HCT116 (cell line): ENCODE measurements at regions not wholly inside any gene's neighbourhood (a gene's known extent, or its start where the extent isn't known, plus 50 kb on each side); places are given as distances from the start of the nearest gene placed in this dataset.

Experiments
- ATAC-seq: fragments of 200-7000 bp; cut with Tn5 transposase; 2 replicates; pipeline ENCODE4 v1.9.1; 2020; ENCODE audit warnings: mild to moderate bottlenecking, moderate library complexity
- BruUV-seq: library from RNA; stranded (reverse); fragments of 400-500 nt; replicated peaks from 2 replicates; lab custom pipeline; 2021; lab: Mats Ljungman, UMichigan
- CTCF ChIA-PET: fragments of 300-600 bp; sonication (Branson Sonifier 250); formaldehyde crosslinking; loops from one replicate; lab custom pipeline; 2021; ENCODE audit warnings: antibody characterized with exemption; lab: Charles Lee
- POLR2A ChIA-PET: fragments of 300-600, 350-600 bp; sonication (Branson Sonifier 250); formaldehyde crosslinking; loops from one replicate; lab custom pipeline; 2021; ENCODE audit warnings: antibody characterized with exemption; lab: Charles Lee
- RAD21 ChIA-PET, 2 experiments: fragments of 300-600 bp; sonication (Branson Sonifier 250); formaldehyde crosslinking; loops; one replicate each; lab custom pipeline; 2023; ENCODE audit warnings: low total read pairs in 2 of 2; ENCODE audit not compliant: uncharacterized antibody in 2 of 2, unreplicated experiment in 2 of 2, low non-redundant PET in 1 of 2; lab: Charles Lee
- DNase-seq: peaks from one replicate; pipeline ENCODE4 v3.0.0-alpha.2; 2010; ENCODE audit warnings: low read depth, low spot score
- H2AFZ ChIP-seq: fragments of 200-600 bp; shearing (Covaris generic), sonication (generic); 2 replicates; pipeline ENCODE4 v1.6.1; 2017; ENCODE audit warnings: low read depth, mixed run types, mixed read lengths, antibody characterized with exemption, low read length; ENCODE audit not compliant: poor library complexity, severe bottlenecking
- H3K27ac ChIP-seq: 2 replicates; pipeline ENCODE4 v1.5.1; 2012; ENCODE audit warnings: low read depth, low read length
- H3K27me3 ChIP-seq: fragments of 200-600 bp; sonication (generic); 2 replicates; pipeline ENCODE4 v1.6.1; 2016; ENCODE audit warnings: mixed run types, low read length, mixed read lengths; ENCODE audit not compliant: insufficient read depth
- H3K36me3 ChIP-seq, 2 experiments: fragments of 200-500 bp in 1 of 2; fragments of 200-600 bp in 1 of 2; sonication (Bioruptor generic) in 1 of 2; sonication (generic) in 1 of 2; 2 replicates each; pipeline versions ENCODE4 v1.5.1 to v1.6.1; 2014 to 2016; ENCODE audit warnings: low read length in 2 of 2, inconsistent platforms in 1 of 2, mixed read lengths in 1 of 2, mixed run types in 1 of 2; ENCODE audit not compliant: insufficient read depth in 2 of 2, control insufficient read depth in 1 of 2
- H3K4me1 ChIP-seq, 2 experiments: fragments of 200-600 bp in 1 of 2; sonication (generic) in 1 of 2; 2 replicates each; pipeline versions ENCODE4 v1.5.1 to v1.6.1; 2012 to 2017; ENCODE audit warnings: low read length in 2 of 2, inconsistent platforms in 1 of 2, mild to moderate bottlenecking in 1 of 2, mixed read lengths in 1 of 2, mixed run types in 1 of 2, moderate library complexity in 1 of 2; ENCODE audit not compliant: insufficient read depth in 2 of 2, control insufficient read depth in 1 of 2
- H3K4me2 ChIP-seq: fragments of 200-600 bp; sonication (generic); 2 replicates; pipeline ENCODE4 v1.6.1; 2017; ENCODE audit warnings: mixed run types, low read length, mixed read lengths
- H3K4me3 ChIP-seq, 2 experiments: fragments of 200-600 bp in 1 of 2; sonication (generic) in 1 of 2; replicated peaks in 1 of 2; 2 replicates each; pipeline ENCODE4 v1.5.1; 2011 to 2016; ENCODE audit warnings: low read length in 2 of 2, control low read depth in 1 of 2, low read depth in 1 of 2, mild to moderate bottlenecking in 1 of 2, mixed read lengths in 1 of 2, mixed run types in 1 of 2
- H3K79me2 ChIP-seq: fragments of 200-600 bp; sonication (generic); 2 replicates; pipeline ENCODE4 v1.6.1; 2017; ENCODE audit warnings: mild to moderate bottlenecking, mixed run types, low read length, moderate library complexity, mixed read lengths; ENCODE audit not compliant: insufficient read depth
- H3K9ac ChIP-seq: fragments of 200-600 bp; sonication (generic); 2 replicates; pipeline ENCODE4 v1.6.1; 2016; ENCODE audit warnings: low read length, mixed read lengths
- H3K9me2 ChIP-seq: fragments of 200-600 bp; sonication (generic), shearing (Covaris generic); 2 replicates; pipeline ENCODE4 v1.6.1; 2017; ENCODE audit warnings: mixed run types, mild to moderate bottlenecking, moderate library complexity; ENCODE audit not compliant: insufficient read depth
- H3K9me3 ChIP-seq, 2 experiments: fragments of 200-500 bp in 1 of 2; fragments of 200-600 bp in 1 of 2; sonication (Bioruptor generic) in 1 of 2; sonication (generic) in 1 of 2; 2 replicates each; pipeline ENCODE4 v1.6.1; 2014 to 2017; ENCODE audit warnings: low read length in 2 of 2, mixed read lengths in 2 of 2, inconsistent platforms in 1 of 2, low read depth in 1 of 2, mild to moderate bottlenecking in 1 of 2, mixed run types in 1 of 2, moderate library complexity in 1 of 2; ENCODE audit not compliant: control insufficient read depth in 1 of 2, insufficient read depth in 1 of 2
- H4K20me1 ChIP-seq: fragments of 200-600 bp; sonication (generic), shearing (Covaris generic); 2 replicates; pipeline ENCODE4 v1.6.1; 2017; ENCODE audit warnings: mixed run types, mild to moderate bottlenecking, moderate library complexity; ENCODE audit not compliant: insufficient read depth
- ATF3 ChIP-seq: IDR thresholded peaks from 2 replicates; pipeline ENCODE4 v1.6.1; 2012
- CBX3 ChIP-seq: IDR thresholded peaks from 2 replicates; pipeline ENCODE4 v1.6.1; 2012; ENCODE audit warnings: low read depth
- CEBPB ChIP-seq: IDR thresholded peaks from 2 replicates; pipeline ENCODE4 v1.6.1; 2012; ENCODE audit warnings: low read depth
- ELF1 ChIP-seq: IDR thresholded peaks from 2 replicates; pipeline ENCODE4 v1.6.1; 2012; ENCODE audit warnings: low read depth, borderline replicate concordance
- EZH2 ChIP-seq: fragments of 200-600 bp; sonication (generic); IDR thresholded peaks from 2 replicates; pipeline ENCODE4 v1.6.1; 2017; ENCODE audit warnings: antibody characterized with exemption, mixed run types
- EZH2phosphoT487 ChIP-seq: fragments of 200-600 bp; IDR thresholded peaks from 2 replicates; pipeline ENCODE4 v1.6.1; 2018; ENCODE audit warnings: antibody characterized with exemption, borderline replicate concordance
- JUND ChIP-seq: IDR thresholded peaks from 2 replicates; pipeline ENCODE4 v1.6.1; 2012
- MAX ChIP-seq: IDR thresholded peaks from 2 replicates; pipeline ENCODE4 v1.6.1; 2012
- POLR2AphosphoS5 ChIP-seq: IDR thresholded peaks from 2 replicates; pipeline ENCODE4 v1.6.1; 2011; ENCODE audit warnings: mild to moderate bottlenecking, low read depth, low read length, moderate library complexity
- REST ChIP-seq: IDR thresholded peaks from 2 replicates; pipeline ENCODE4 v1.6.1; 2012; ENCODE audit warnings: low read depth
- SIN3A ChIP-seq: IDR thresholded peaks from 2 replicates; pipeline ENCODE4 v1.6.1; 2012; ENCODE audit warnings: low read depth
- SRF ChIP-seq: IDR thresholded peaks from 2 replicates; pipeline ENCODE4 v1.6.1; 2012; ENCODE audit warnings: low read depth
- ZNF274 ChIP-seq: fragments of 200-500 bp; sonication (Bioruptor generic); IDR thresholded peaks from 2 replicates; pipeline ENCODE4 v1.6.1; 2014; ENCODE audit warnings: mild to moderate bottlenecking, low read depth, low read length, inconsistent platforms
- intact Hi-C: fragments of 100-400 bp; cut with micrococcal nuclease; formaldehyde crosslinking; loops from 2 replicates; pipeline ENCODE4 v1.10.0; 2022
- TF ChIP-seq, protein P1 (sequence below), 3 experiments: fragments of 200-600 bp in 1 of 3; sonication (generic) in 1 of 3; IDR thresholded peaks in 2 of 3; conservative IDR thresholded peaks in 1 of 3; 2 replicates each; pipeline ENCODE4 v1.5.1; 2012 to 2017; ENCODE audit warnings: low read depth in 2 of 3, low read length in 2 of 3, antibody characterized with exemption in 1 of 3, borderline replicate concordance in 1 of 3, control low read depth in 1 of 3, mild to moderate bottlenecking in 1 of 3, mixed read lengths in 1 of 3, mixed run types in 1 of 3, moderate library complexity in 1 of 3; ENCODE audit not compliant: insufficient read depth in 1 of 3

DNA sequence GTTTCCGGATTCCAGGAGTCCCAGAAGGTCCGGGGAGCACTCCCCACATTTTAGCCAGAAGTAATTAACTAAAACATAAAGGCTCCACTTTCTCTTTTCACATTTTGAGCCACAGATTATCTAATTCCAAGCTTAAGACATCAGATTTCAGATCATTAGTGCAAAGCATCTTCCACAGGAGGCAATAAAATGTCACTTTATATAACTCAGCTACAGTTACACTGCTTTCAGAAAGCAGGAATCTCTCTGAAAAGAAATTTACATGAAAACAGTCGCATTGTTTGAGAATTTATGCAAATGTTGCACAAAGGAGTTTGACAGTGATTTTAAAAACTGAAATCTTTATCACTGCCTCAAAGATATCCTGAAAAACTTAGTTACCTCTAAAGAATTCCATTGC is 99.7 kb downstream of the LMO4 start:
- no peaks in the 10 kb centered on the region for H3K4me1 ChIP-seq
- TF ChIP-seq ZNF274, result no peak
- TF ChIP-seq JUND, result no peak
- no peak for TF ChIP-seq CBX3
- no peak for TF ChIP-seq EZH2
- TF ChIP-seq POLR2AphosphoS5, result no peak
- H3K27me3 ChIP-seq, result no peaks in the 10 kb centered on the region
- DNase-seq (no peak), ATAC-seq (no peak)
- ChIA-PET CTCF (no interaction called here), RAD21 (no interaction called here), POLR2A (no interaction called here)
- no peak overlapping the region for H3K9ac ChIP-seq
- no peak overlapping the region for H3K4me3 ChIP-seq
- H3K9me3 ChIP-seq, result no peaks in the 10 kb centered on the region
- no peaks in the 10 kb centered on the region for H3K79me2 ChIP-seq
- no peak overlapping the region for H3K27ac ChIP-seq
- no peaks in the 10 kb centered on the region for H3K9me2 ChIP-seq
- no peaks in the 10 kb centered on the region for H4K20me1 ChIP-seq
- BruUV-seq, result no TSS peak
- H3K4me2 ChIP-seq, result no peak overlapping the region
- intact Hi-C loops, result no loop called here
- H2AFZ ChIP-seq, result no peak overlapping the region
- no peaks in the 10 kb centered on the region for H3K36me3 ChIP-seq

DNA sequence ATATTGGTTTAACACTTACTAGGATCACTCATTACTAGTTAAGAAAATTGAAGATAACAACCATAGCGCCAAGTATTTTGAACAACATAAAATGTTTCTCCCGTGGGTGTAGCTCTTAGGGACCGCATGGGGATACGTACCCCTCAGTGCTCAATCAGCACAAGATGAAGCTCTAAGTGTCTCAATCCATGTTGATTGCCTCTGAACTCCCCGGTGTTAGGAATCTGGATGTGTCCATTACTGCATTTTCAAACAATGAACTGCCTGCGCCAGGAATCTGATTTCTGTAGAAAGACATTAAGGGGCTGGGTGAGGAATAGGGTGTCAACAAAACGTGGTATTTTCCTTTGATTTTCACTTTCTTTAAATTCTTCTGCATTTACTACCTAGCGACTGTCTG is 100.2 kb downstream of the LMO4 start:
- H3K9ac ChIP-seq, result no peak overlapping the region
- no peak overlapping the region for H3K4me3 ChIP-seq
- DNase-seq (no peak), ATAC-seq (no peak)
- no peak overlapping the region for H3K4me2 ChIP-seq
- H3K9me3 ChIP-seq, result no peaks in the 10 kb centered on the region
- RAD21 ChIA-PET, result no interaction called here
- no peaks in the 10 kb centered on the region for H3K79me2 ChIP-seq
- intact Hi-C loops, result no loop called here
- CTCF ChIA-PET, result no interaction called here
- H3K36me3 ChIP-seq, result no peaks in the 10 kb centered on the region
- no peak overlapping the region for H2AFZ ChIP-seq
- no peaks in the 10 kb centered on the region for H3K4me1 ChIP-seq
- no TSS peak for BruUV-seq
- H4K20me1 ChIP-seq, result no peaks in the 10 kb centered on the region
- POLR2A ChIA-PET, result no interaction called here
- no peaks in the 10 kb centered on the region for H3K9me2 ChIP-seq
- H3K27ac ChIP-seq, result no peak overlapping the region
- H3K27me3 ChIP-seq, result no peaks in the 10 kb centered on the region
- TF ChIP-seq POLR2AphosphoS5, result no peak
- no peak for TF ChIP-seq MAX
- TF ChIP-seq JUND, result no peak
- no peak for TF ChIP-seq EZH2phosphoT487
- no peak for TF ChIP-seq ATF3
- TF ChIP-seq ZNF274, result no peak
- TF ChIP-seq REST, result no peak
- TF ChIP-seq ELF1, result no peak
- no peak for TF ChIP-seq CEBPB
- TF ChIP-seq, protein P1, sequence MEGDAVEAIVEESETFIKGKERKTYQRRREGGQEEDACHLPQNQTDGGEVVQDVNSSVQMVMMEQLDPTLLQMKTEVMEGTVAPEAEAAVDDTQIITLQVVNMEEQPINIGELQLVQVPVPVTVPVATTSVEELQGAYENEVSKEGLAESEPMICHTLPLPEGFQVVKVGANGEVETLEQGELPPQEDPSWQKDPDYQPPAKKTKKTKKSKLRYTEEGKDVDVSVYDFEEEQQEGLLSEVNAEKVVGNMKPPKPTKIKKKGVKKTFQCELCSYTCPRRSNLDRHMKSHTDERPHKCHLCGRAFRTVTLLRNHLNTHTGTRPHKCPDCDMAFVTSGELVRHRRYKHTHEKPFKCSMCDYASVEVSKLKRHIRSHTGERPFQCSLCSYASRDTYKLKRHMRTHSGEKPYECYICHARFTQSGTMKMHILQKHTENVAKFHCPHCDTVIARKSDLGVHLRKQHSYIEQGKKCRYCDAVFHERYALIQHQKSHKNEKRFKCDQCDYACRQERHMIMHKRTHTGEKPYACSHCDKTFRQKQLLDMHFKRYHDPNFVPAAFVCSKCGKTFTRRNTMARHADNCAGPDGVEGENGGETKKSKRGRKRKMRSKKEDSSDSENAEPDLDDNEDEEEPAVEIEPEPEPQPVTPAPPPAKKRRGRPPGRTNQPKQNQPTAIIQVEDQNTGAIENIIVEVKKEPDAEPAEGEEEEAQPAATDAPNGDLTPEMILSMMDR (IDR thresholded peaks at IDR 0.05 in 2 of 3, conservative IDR thresholded peaks at IDR 0.05 in 1 of 3; ENCODE audit: borderline replicate concordance in 1 of 3, insufficient read depth in 1 of 3, low read depth in 2 of 3, low read length in 2 of 3), result no peak
- no peak for TF ChIP-seq CBX3
- TF ChIP-seq SRF, result no peak
- TF ChIP-seq SIN3A, result no peak
